PFSK-1 (cell line): ENCODE measurements at regions not wholly inside any gene's neighbourhood (a gene's known extent, or its start where the extent isn't known, plus 50 kb on each side); places are given as distances from the start of the nearest gene placed in this dataset.

ENCODE experiments used
- FOXP2 ChIP-seq: optimal IDR thresholded peaks from 2 replicates; pipeline ENCODE3; 2011; ENCODE audit warnings: borderline replicate concordance, control low read depth, inconsistent platforms; ENCODE audit not compliant: insufficient read depth; ENCODE audit errors: extremely low read length, extremely low read depth
- POLR2AphosphoS5 ChIP-seq: IDR thresholded peaks from 2 replicates; pipeline ENCODE4 v1.6.1; 2012; ENCODE audit warnings: low read depth, mild to moderate bottlenecking, control low read depth, low read length, moderate library complexity
- REST ChIP-seq, 2 experiments: IDR thresholded peaks; 2 replicates each; pipeline versions ENCODE4 v1.6.1 to v1.8.0; 2011 to 2012; ENCODE audit warnings: low read depth in 2 of 2, low read length in 2 of 2, control low read depth in 1 of 2, inconsistent platforms in 1 of 2, mild to moderate bottlenecking in 1 of 2, moderate library complexity in 1 of 2; ENCODE audit not compliant: insufficient read depth in 1 of 2
- SIN3A ChIP-seq: IDR thresholded peaks from 2 replicates; pipeline ENCODE4 v1.6.1; 2012; ENCODE audit warnings: mild to moderate bottlenecking, low read length, moderate library complexity, borderline replicate concordance; ENCODE audit not compliant: insufficient read depth
- TAF1 ChIP-seq: IDR thresholded peaks from 2 replicates; pipeline ENCODE4 v1.6.1; 2012; ENCODE audit warnings: low read length, control low read depth, borderline replicate concordance; ENCODE audit not compliant: insufficient read depth

- TF ChIP-seq TAF1 = no peak
- no peak for TF ChIP-seq SIN3A
- no peak for TF ChIP-seq FOXP2
- TF ChIP-seq POLR2AphosphoS5 = no peak
- TF ChIP-seq REST (IDR thresholded peaks at IDR 0.05; ENCODE audit: insufficient read depth in 1 of 2, low read depth in 2 of 2, low read length in 2 of 2) = no peak
Measured at GRCh38 chr12:111250251-111250881, 118.5 kb downstream of the PHETA1 start.

- TF ChIP-seq FOXP2 (no peak), POLR2AphosphoS5 (no peak), SIN3A (no peak), TAF1 (no peak), REST (IDR thresholded peaks at IDR 0.05; ENCODE audit: insufficient read depth in 1 of 2, low read depth in 2 of 2, low read length in 2 of 2) (no peak)
Measured at GRCh38 chr12:111249757-111250156, 119.1 kb downstream of the PHETA1 start.

GRCh38 chr12:111249018-111249370 is 119.9 kb downstream of the PHETA1 start:
- no peak for TF ChIP-seq FOXP2
- TF ChIP-seq REST (IDR thresholded peaks at IDR 0.05; ENCODE audit: insufficient read depth in 1 of 2, low read depth in 2 of 2, low read length in 2 of 2) = no peak
- no peak for TF ChIP-seq POLR2AphosphoS5
- no peak for TF ChIP-seq SIN3A
- TF ChIP-seq TAF1 = no peak

GRCh38 chr12:111248236-111249017 is 120.5 kb downstream of the PHETA1 start:
- no peak for TF ChIP-seq TAF1
- no peak for TF ChIP-seq SIN3A
- no peak for TF ChIP-seq REST (IDR thresholded peaks at IDR 0.05; ENCODE audit: insufficient read depth in 1 of 2, low read depth in 2 of 2, low read length in 2 of 2)
- no peak for TF ChIP-seq FOXP2
- no peak for TF ChIP-seq POLR2AphosphoS5
